Gastroesophageal sphincter (tissue), 4 donors: ENCODE measurements at regions not wholly inside any gene's neighbourhood (a gene's known extent, or its start where the extent isn't known, plus 50 kb on each side); places are given as distances from the start of the nearest gene placed in this dataset.

Experiments
- ATAC-seq: fragments of 150-250 bp; one replicate; pipeline ENCODE4 v1.9.1; 2016; ENCODE audit warnings: mild to moderate bottlenecking, moderate library complexity
- H3K27ac ChIP-seq, 4 donors: fragments of 200-600 bp; sonication (generic) in 3 of 4; 1 replicate in 3 of 4; 2 replicates in 1 of 4; pipeline ENCODE4 v1.5.1; 2016 to 2019
- H3K27me3 ChIP-seq: fragments of 200-600 bp; sonication (generic); one replicate; pipeline ENCODE4 v1.5.1; 2019
- H3K36me3 ChIP-seq, 2 donors: fragments of 200-600 bp; sonication (generic); one replicate each; pipeline ENCODE4 v1.5.1; 2019; ENCODE audit warnings: control low read depth in 1 of 2
- H3K4me1 ChIP-seq, 3 donors: fragments of 200-600 bp; sonication (generic); 1 replicate in 2 of 3; 2 replicates in 1 of 3; pipeline ENCODE4 v1.5.1; 2016 to 2019; ENCODE audit warnings: control low read depth in 2 of 3
- H3K4me3 ChIP-seq, 2 donors: fragments of 200-600 bp; sonication (generic); one replicate each; pipeline ENCODE4 v1.5.1; 2019; ENCODE audit warnings: mild to moderate bottlenecking in 1 of 2, moderate library complexity in 1 of 2
- H3K9me3 ChIP-seq, 3 donors: fragments of 200-600 bp; sonication (generic); one replicate each; pipeline ENCODE4 v1.5.1; 2017 to 2019; ENCODE audit warnings: control low read depth in 2 of 3
- EP300 ChIP-seq: sonication (generic); formaldehyde crosslinking; IDR thresholded peaks from one replicate; pipeline ENCODE4 v1.6.1; 2017; ENCODE audit warnings: antibody characterized with exemption, mild to moderate bottlenecking
- POLR2A ChIP-seq, 2 donors: fragments of 450-650 bp; IDR thresholded peaks; one replicate each; pipeline ENCODE4 v1.6.1; 2017; ENCODE audit warnings: antibody characterized with exemption in 2 of 2, mild to moderate bottlenecking in 2 of 2, moderate library complexity in 1 of 2
- POLR2AphosphoS5 ChIP-seq: sonication (generic); formaldehyde crosslinking; IDR thresholded peaks from one replicate; pipeline ENCODE4 v1.6.1; 2017; ENCODE audit warnings: antibody characterized with exemption
- WGBS, 2 donors: methylation state at CpG; one replicate each; pipeline ENCODE4 v1.1.5; 2018; ENCODE audit warnings: low coverage in 1 of 2; 5-methylcytosine and 5-hydroxymethylcytosine counted together
- TF ChIP-seq, protein P1 (sequence below), 4 experiments: fragments of 200-600 bp in 2 of 4; fragments of 450-650 bp in 2 of 4; sonication (generic) in 1 of 4; IDR thresholded peaks; one replicate each; pipeline ENCODE4 v1.5.1; 2017 to 2019; ENCODE audit warnings: antibody characterized with exemption in 4 of 4, mild to moderate bottlenecking in 2 of 4, moderate library complexity in 2 of 4

DNA sequence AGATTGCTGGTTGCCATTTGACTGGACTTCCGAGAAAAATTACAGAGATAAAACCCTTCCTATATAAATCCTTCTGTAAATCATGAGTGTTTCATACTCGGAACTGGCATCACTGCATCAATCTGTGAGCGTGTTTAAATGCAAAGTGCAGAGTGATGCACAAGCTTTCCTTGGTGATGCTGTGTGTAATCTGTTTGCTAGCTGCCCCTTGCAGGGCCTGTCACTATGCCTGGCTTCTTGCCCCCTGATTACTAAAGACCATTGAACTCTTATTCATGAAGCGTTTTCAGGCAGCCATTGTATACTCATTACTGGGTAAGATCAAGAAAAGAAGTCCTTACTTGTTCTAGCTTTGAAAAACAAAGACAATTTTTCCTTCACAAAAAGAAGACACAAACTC, 266.9 kb upstream of the FANCL start:
- Histone ChIP-seq H3K27me3 (no peaks in the 10 kb centered on the region), H3K9me3 (no peaks in the 10 kb centered on the region), H3K4me3 (no peak overlapping the region), H3K4me1 (no peaks in the 10 kb centered on the region), H3K27ac (no peak overlapping the region), H3K36me3 (no peaks in the 10 kb centered on the region)
- ATAC-seq: no peak
- TF ChIP-seq, protein P1, sequence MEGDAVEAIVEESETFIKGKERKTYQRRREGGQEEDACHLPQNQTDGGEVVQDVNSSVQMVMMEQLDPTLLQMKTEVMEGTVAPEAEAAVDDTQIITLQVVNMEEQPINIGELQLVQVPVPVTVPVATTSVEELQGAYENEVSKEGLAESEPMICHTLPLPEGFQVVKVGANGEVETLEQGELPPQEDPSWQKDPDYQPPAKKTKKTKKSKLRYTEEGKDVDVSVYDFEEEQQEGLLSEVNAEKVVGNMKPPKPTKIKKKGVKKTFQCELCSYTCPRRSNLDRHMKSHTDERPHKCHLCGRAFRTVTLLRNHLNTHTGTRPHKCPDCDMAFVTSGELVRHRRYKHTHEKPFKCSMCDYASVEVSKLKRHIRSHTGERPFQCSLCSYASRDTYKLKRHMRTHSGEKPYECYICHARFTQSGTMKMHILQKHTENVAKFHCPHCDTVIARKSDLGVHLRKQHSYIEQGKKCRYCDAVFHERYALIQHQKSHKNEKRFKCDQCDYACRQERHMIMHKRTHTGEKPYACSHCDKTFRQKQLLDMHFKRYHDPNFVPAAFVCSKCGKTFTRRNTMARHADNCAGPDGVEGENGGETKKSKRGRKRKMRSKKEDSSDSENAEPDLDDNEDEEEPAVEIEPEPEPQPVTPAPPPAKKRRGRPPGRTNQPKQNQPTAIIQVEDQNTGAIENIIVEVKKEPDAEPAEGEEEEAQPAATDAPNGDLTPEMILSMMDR (IDR thresholded peaks at IDR 0.05): no peak
- no peak for TF ChIP-seq POLR2AphosphoS5
- no peak for TF ChIP-seq EP300
- TF ChIP-seq POLR2A (IDR thresholded peaks at IDR 0.05): no peak
- 41 to 72% methylated on average over 3 to 4 of the region's 4 CpGs for WGBS, 2 donors

DNA sequence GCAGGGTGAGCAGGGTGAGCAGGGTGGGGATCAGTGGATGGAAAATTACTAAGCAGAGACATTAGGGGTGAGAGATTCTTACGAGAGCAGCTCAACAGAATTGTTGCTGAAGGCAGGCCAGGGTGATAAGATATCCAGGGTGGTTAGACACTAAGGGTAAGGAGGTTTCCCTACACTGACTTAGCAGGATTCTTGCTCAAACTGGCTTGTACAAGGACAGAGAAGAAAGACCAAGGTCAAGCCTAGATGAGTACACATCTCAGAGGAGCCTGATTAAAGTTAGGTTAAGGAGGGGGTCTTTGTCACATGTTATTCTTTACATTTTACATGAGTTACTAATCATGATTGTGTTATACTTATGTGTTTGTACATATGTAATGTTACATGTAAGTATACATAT, 262.8 kb upstream of the FANCL start:
- no peaks in the 10 kb centered on the region for H3K9me3 ChIP-seq
- ATAC-seq: no peak
- TF ChIP-seq, protein P1 (IDR thresholded peaks at IDR 0.05): no peak
- no peak for TF ChIP-seq POLR2AphosphoS5
- no peak for TF ChIP-seq POLR2A (IDR thresholded peaks at IDR 0.05)
- no peak for TF ChIP-seq EP300
- H3K4me1 ChIP-seq: no peaks in the 10 kb centered on the region
- no peak overlapping the region for H3K27ac ChIP-seq
- no peaks in the 10 kb centered on the region for H3K27me3 ChIP-seq
- H3K36me3 ChIP-seq: no peaks in the 10 kb centered on the region
- no peak overlapping the region for H3K4me3 ChIP-seq
- 71 to 80% methylated on average over 1 of the region's 1 CpG for WGBS, 2 donors

DNA sequence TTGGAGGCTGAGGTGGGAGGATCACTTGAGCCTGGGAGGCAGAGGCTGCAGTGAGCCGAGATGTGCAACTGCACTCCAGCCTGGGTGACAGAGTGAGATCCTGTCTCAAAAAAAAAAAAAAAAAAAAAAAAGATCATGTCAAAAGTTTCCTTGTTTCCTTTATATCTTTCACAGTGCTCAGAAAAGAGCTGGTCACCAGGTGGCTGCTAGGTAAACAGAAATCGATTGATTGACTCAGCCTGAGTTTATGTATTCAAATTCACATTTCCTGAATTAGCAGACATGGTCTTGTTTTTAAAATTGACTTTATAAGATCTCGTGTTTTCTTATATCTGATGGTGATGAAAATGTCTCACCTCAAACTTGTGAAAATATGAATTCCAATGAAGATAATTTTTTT, 261.8 kb upstream of the FANCL start:
- no peak overlapping the region for H3K27ac ChIP-seq
- no peak for ATAC-seq
- TF ChIP-seq POLR2AphosphoS5: no peak
- TF ChIP-seq EP300: no peak
- TF ChIP-seq POLR2A (IDR thresholded peaks at IDR 0.05): no peak
- TF ChIP-seq, protein P1 (IDR thresholded peaks at IDR 0.05): no peak

DNA sequence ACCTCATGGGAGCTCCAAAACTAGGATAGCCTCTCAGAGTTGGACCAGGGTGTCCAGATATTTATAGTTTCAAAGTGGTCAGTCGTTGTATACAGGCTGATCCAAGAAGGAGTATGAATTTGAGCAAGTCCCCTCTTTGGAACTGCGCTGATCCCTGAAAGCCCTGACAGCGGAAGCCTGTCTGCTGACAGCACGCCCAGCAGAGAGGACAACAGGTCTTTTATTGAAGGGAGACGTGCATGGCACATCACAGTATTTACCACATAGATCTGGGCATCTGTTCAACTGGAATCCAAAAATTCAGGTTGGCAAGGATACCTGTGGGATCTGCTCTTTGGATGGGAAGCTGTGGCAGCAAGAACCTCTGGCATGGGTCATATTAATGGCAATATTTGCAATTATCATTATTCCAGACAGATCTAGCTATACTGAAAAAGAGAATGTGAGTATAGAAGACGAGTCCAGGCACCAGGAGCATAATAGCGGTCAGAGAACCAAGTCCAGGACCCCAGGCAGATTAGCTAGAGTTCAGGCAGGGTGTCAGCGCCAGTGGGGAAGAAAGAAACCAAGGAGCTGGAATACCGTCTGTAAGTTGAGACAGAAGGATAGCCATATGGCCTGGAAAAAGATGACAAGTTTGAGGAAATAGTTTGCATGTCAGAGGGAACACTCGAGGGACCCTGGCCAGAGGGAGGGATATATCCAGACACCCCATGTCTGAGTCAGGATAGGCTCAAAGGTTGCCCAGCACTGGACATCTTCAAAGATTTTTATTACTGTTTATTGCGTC, 260.4 kb upstream of the FANCL start:
- Histone ChIP-seq H3K27ac (no peak overlapping the region), H3K36me3 (no peaks in the 10 kb centered on the region), H3K4me3 (no peak overlapping the region), H3K27me3 (no peaks in the 10 kb centered on the region), H3K4me1 (no peaks in the 10 kb centered on the region), H3K9me3 (no peaks in the 10 kb centered on the region)
- 76 to 83% methylated on average over 6 to 10 of the region's 11 CpGs for WGBS, 2 donors
- TF ChIP-seq POLR2A (IDR thresholded peaks at IDR 0.05): no peak
- no peak for ATAC-seq

More for the DNA sequence above, 261.8 kb upstream of the FANCL start:
- WGBS, 2 donors: 68 to 74% methylated on average over 2 to 3 of the region's 3 CpGs
- no peaks in the 10 kb centered on the region for H3K36me3 ChIP-seq
- H3K9me3 ChIP-seq: no peaks in the 10 kb centered on the region
- H3K4me3 ChIP-seq: no peak overlapping the region
- no peaks in the 10 kb centered on the region for H3K27me3 ChIP-seq
- H3K4me1 ChIP-seq: no peaks in the 10 kb centered on the region

DNA sequence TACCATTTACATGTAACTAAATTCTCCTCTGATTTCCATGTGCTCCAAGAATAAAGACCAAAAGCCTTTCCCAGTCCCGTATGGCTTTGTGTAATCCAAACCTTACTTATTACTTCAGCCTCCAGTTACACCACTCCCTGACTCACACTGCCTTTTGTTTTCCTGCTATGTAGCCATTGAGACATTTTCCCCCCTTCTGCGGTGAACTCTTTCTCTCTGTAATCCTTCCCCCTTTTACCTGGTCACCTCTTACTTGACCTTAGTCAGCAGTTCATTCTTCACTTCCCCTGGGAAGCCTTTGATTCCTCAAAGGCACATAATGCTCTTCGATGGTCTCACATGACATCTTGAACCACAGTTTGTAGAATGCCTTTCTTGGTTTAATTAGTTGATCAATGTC, 256.0 kb upstream of the FANCL start:
- 49 to 56% methylated on average over 3 of the region's 3 CpGs for WGBS, 2 donors

More for the DNA sequence above, 256.0 kb upstream of the FANCL start:
- TF ChIP-seq EP300: no peak
- no peak for TF ChIP-seq POLR2A (IDR thresholded peaks at IDR 0.05)
- TF ChIP-seq POLR2AphosphoS5: no peak
- TF ChIP-seq, protein P1 (IDR thresholded peaks at IDR 0.05): no peak
- Histone ChIP-seq H3K27me3 (no peaks in the 10 kb centered on the region), H3K9me3 (no peaks in the 10 kb centered on the region), H3K4me3 (no peak overlapping the region), H3K27ac (no peak overlapping the region), H3K4me1 (no peaks in the 10 kb centered on the region), H3K36me3 (no peaks in the 10 kb centered on the region)
- ATAC-seq: no peak
